CD4-positive, alpha-beta T cell treated with Interleukin-12 subunit alpha and Interleukin-12 subunit beta, for 1 hour (primary cell): ENCODE measurements at regions not wholly inside any gene's neighbourhood (a gene's known extent, or its start where the extent isn't known, plus 50 kb on each side); places are given as distances from the start of the nearest gene placed in this dataset.

Experiments used
- DNase-seq: peaks from one replicate; pipeline ENCODE4 v3.0.0-alpha.2; 2020

DNA sequence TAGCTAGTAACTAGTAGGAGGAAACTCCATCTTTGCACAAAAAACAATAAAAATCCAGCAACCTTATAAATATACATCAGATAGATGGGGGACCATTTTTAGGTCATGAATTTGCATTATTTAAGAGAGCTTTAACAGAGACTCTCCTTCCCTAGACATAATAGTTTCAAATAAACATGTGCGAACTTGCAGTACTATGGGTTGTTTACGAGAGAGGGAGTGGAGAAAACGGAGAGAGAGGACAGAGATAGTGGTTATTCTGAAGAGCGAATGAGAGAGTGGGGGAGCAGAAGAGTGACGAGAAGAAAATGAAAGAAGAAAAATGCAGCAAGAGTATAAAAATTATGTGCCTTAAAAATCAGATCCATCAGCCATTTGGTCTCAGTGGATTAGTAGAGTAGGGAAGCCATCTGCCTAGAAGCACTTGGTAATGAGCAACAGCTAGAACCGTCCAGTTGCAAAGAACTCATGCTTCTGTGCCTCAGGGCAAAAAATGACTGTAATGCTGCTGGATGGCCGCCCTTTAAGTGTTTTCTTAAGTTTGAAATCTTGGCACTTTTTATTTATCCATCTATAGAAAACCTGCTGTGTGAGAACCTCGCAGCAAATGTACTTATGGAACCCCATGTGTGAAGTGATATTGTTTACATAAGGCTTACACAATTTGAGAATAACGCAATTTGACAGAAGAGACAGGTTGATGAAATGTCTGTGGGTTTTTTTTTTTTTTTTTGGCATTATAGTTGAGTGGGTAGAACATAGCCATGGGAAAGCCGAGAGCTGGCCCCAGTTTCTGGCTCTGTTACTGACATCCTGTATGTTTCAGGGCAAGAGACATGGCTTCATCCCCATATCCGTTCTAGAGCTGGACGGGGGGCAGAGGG, 95.6 kb upstream of the ZNF608 start:
- DNase-seq = no peak

DNA sequence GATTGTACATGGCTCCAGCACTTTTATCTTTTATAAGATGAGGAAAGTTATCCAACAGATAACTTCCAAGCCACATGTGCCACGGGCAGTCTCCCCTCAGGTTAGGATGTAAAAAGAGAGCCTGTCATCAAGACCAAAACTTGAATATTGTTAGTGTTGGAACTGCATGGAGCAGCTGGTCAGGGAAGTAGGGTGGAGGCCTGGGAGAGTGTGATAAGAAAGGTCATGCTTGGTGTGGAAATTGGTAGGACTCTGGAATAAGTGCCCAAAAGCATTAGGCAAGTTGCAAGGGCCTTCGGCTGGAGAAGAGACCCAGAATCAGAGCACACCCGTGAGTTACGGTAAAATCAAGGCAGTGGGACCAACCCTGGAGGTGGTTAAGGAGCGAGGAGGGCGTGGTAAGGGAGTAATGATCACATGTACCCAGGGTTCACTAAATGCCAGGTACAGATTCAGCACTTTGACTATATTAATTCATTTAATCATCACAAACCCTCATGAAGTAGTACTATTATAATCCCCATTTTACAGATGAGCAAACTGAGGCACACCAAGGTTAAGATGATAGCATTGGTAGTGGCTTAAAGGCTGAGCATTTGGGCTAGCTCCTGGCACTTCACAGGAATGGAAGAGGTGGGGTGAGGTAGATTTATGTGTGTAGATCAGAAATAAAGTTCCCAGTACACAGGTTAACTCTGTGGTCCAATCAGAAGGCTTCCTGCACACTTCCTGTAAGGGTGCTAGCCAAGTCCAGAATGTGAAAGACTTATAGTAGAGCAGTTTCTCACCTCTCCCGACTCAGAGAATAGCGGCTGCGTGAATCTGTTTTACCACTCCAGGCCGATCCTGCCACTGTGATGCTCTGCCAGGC, 96.5 kb upstream of the ZNF608 start:
- DNase-seq = no peak

DNA sequence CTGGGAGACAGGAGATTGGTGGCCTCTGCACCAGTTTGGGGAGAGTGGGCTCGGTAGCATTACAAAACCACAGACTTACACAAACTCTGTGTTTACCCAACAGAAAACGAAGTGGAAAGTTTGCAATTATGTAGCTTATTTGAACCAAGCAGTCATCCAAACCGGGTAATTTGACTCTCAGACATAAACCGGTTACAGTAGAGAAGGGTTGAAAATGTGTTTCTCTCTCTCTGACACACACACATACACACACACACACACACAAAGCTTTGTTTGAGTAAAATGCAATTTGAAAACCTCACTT, 97.1 kb upstream of the ZNF608 start:
- DNase-seq = no peak

GRCh38 chr5:124844371-124844920, 98.0 kb upstream of the ZNF608 start:
- DNase-seq = no peak

GRCh38 chr5:124847907-124848306, 101.5 kb upstream of the ZNF608 start:
- no peak for DNase-seq

- no peak for DNase-seq
These were observed 103.3 kb upstream of the ZNF608 start for GRCh38 chr5:124849774-124850173.

- DNase-seq = no peak
These were observed 110.3 kb upstream of the ZNF608 start for GRCh38 chr5:124856726-124857125.

DNA sequence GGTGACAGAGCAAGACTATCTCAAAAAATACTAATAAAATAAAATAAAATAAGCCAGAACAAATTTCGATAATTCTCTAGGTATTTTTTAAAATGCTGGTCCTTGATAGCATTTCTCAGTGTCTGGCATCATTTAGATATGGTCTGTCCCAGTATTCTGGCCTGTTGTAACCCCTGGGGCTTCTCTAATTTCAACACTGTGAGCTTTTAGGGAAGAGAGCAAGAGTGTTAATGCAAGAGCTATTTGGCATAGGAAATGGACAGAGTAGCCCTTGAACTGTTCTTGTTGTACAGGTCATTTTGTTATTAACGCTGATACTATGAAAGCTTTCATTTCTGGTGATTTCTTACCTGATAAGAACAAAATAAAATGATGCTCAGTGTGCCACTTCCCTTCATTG, 112.2 kb upstream of the ZNF608 start:
- no peak for DNase-seq

DNA sequence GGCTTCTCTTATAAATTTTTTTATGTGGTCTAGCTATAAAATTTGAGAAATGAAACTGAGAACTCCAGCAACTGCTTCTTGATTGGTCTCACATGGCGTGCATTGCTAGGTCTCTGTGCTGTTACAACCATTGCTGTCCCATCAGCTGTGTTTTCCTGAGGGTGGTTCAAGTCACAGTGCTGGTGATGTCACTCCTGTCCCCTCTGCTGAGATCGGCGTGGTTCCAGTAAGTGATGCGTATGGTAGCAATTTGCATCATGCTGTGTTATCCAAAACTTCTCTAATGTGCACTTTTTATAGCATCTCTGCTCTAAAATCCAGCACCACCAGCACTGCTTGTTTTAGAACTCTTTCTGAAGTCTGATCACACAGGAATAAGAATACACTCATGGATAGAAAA, 112.6 kb upstream of the ZNF608 start:
- no peak for DNase-seq

DNA sequence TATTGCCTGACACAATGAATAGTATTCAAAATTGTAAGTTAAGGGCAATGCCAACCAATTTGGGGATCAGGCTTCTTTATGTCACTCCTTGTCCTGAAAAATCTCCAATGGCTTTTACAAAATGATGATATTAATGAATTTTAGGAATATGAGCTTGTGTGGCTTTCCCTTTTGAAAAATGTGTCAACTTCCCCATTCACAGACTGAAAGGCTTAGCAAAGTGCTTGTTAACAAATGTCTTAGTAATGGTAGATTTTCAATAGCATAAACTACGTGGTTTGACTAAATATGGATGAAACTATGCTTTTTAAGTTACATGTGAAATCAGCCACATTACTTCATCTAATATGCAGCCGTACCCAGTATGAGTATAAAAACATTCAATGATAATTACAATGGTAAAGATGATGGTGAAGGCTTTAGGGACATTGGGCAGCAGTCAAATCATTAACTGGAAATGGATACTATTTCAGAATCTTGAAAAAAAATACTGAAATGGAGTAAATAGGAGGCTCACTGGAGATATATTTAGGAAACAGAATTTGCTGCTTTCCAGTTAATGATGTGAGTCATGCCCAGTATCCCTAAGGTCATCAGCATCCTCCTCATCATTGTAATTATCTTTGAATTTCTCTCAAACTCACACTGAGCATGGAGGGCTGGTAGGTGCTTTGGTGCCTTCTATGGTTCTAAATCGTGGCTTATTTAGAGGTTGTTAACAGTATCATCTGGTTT, 113.3 kb upstream of the ZNF608 start:
- no peak for DNase-seq

GRCh38 chr5:124860291-124860655, 113.8 kb upstream of the ZNF608 start:
- DNase-seq = no peak

GRCh38 chr5:124865066-124865465, 118.6 kb upstream of the ZNF608 start:
- DNase-seq = no peak

- DNase-seq = no peak
These were observed 119.3 kb upstream of the ZNF608 start for GRCh38 chr5:124865603-124866354.

DNA sequence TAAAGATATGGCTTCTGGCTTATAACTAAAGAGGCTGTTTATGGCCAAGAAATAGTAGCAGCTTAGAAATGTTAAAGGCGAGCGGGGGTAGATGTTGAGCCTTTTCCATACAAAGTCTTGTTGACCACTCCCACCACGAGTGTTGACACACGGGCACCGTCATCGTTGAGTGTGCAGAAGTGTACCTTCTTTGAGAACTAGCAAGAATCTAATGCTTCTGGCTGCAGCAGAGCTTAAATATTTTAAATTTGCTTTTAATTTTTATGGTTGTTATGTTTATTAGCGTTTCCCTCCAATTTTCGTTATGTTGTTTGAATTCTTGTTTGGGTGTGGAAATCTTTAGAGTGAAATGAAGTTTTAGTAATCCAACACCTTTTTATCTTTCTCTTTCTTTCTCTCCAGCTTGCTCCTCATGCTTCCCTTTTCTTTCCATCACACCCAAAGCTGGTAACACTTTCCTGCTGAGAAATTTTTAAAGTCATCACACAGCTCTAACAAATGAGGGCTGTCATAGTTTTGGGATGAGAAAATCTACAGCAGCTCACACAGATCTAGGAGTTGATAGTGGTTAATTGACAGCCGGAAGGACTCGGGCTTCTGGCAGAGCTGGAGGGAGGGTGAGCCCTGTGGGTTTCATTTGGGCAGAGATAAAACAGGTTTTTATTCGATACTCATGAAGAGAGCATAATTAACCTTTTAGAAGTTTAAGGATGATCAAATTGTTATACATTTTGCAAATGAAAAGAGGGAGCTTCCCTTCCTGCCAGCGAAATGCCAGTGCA, 120.1 kb upstream of the ZNF608 start:
- DNase-seq = no peak

- DNase-seq = no peak
These were observed 120.8 kb upstream of the ZNF608 start for GRCh38 chr5:124867137-124867704.

DNA sequence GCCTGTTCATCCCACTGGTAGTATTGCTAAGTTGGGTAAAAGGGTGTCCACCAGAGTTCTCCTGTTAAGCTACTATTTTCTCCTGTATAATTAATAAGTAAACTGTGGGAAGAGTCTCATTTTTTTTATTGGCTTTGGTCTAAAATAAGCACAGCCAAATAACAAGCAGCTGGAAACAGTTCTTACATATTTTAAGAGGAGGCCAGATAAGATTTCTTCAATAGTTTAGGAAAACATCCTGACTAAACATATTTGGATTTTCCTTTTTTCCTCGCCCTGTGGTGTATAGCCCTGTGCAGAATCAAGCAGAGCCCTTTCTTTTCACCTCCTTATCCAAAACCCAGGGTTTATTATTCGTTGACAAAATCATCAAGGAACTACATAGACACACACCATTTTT, 122.2 kb upstream of the ZNF608 start:
- DNase-seq = no peak

DNA sequence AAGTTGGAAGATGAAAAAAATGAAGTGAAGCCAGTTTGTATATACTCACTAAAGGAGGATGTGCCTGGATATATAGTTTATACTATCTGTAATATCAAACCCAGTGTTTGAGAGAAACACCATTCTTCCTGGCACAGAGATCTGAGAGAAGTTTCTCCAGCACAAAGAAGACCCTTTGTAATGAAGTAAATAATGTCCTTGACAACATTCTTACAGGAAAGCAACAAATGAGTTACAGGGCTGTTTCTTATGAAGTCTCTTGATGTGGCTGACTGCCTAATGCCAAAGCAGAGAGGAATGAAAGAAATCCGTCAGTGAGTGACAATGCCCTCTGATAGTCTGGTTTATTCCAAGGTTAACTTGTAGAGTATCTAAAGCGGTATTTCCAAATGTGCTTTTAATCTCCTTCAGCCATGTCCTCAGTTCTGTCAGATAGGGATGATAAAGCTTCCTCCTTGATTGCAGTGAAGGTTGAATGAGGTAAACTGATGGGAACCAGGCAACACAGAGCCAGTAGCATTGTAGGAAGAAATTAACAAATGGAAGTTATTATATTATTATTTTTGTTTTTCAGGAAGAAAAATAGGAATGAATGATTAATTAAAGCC, 123.1 kb upstream of the ZNF608 start:
- DNase-seq = no peak

DNA sequence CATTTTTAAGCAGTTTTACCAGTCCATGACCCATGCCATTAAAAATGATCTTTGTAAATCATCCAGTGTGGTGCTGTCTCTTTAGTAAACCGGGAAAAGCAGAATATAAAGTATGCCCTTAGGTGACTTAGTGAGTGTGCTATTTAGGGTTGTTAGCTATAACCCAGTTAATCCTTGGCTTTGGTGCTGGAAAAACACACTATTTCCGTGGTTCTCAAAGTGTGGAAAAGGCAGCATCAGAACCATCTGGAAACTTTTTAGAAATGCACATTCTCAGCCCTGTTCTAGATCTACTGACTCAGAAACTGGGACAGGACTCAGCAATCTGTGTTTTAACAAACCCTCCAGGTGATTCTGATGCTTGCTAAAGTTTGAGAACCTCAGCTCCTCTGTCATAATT, 123.6 kb upstream of the ZNF608 start:
- no peak for DNase-seq

DNA sequence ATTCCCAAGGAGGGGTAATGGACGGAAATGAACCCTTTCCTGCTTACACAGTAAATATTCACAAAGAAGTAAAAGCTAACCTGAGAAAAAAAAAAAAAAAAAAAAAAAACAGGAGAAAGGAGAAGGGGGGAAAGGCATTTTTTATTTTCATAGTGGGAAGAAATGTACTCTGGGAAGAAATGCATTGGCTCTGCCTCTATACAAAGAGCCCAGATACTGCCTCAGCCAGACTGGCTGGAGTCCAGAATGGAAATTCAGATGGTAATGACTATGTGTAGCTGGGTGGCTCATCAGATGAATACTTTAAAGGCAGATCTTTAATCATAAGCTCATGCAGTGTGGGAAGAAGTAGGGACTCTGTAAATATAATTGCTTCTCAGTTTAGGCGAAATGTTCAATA, 124.9 kb upstream of the ZNF608 start:
- no peak for DNase-seq

- no peak for DNase-seq
These were observed 125.6 kb upstream of the ZNF608 start for GRCh38 chr5:124872086-124872485.

DNA sequence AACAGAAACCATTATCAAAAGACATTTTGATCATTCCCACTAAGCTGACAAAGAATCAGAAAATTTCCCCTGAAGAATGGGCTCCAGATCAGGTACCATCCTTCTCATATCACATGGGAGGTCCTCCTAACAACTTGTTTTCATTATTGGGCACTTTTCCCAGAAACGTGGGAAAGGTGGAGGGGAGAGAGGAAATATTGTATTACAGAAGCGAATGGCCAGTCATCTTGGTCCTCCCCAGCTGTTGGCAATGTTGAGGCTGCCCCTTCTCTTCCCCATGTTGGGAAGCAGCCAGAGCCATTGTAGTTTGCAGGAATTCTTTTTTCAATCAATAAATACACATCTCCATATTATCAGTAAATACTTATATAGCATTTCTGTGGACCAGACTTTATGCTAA, 126.2 kb upstream of the ZNF608 start:
- DNase-seq = no peak
